OCI-LY7 (cell line): ENCODE measurements at regions not wholly inside any gene's neighbourhood (a gene's known extent, or its start where the extent isn't known, plus 50 kb on each side); places are given as distances from the start of the nearest gene placed in this dataset.

Experiments
- BruUV-seq: library from RNA; stranded (reverse); fragments of 400-500 nt; replicated peaks from 2 replicates; lab custom pipeline; 2021; lab: Mats Ljungman, UMichigan
- CTCF ChIA-PET: fragments of 300-600 bp; sonication (Branson Sonifier 250); formaldehyde crosslinking; loops from one replicate; lab custom pipeline; 2022; ENCODE audit warnings: antibody characterized with exemption; ENCODE audit not compliant: unreplicated experiment; lab: Charles Lee
- POLR2A ChIA-PET: fragments of 300-600 bp; sonication (Branson Sonifier 250); formaldehyde crosslinking; loops from one replicate; lab custom pipeline; 2022; ENCODE audit warnings: antibody characterized with exemption; lab: Charles Lee
- DNase-seq: peaks from one replicate; pipeline ENCODE4 v3.0.0-alpha.2; 2015; ENCODE audit warnings: low spot score
- H2AFZ ChIP-seq: fragments of 200-600 bp; sonication (generic), shearing (Covaris generic); 2 replicates; pipeline ENCODE4 v1.6.1; 2014; ENCODE audit warnings: mild to moderate bottlenecking, antibody characterized with exemption, low read length, moderate library complexity
- H3K27ac ChIP-seq: fragments of 200-600 bp; sonication (generic); 2 replicates; pipeline ENCODE4 v1.5.1; 2014; ENCODE audit warnings: mixed run types, low read depth, mild to moderate bottlenecking, moderate library complexity, low read length, inconsistent platforms; ENCODE audit not compliant: poor library complexity, severe bottlenecking
- H3K36me3 ChIP-seq: fragments of 200-600 bp; sonication (generic); 2 replicates; pipeline ENCODE4 v1.6.1; 2014; ENCODE audit warnings: mild to moderate bottlenecking, antibody characterized with exemption, low read length, moderate library complexity, mixed read lengths; ENCODE audit not compliant: insufficient read depth
- H3K4me1 ChIP-seq: fragments of 200-600 bp; sonication (generic); 2 replicates; pipeline ENCODE4 v1.5.1; 2014; ENCODE audit warnings: mild to moderate bottlenecking, low read length; ENCODE audit not compliant: insufficient read depth, poor library complexity, severe bottlenecking
- H3K4me2 ChIP-seq: fragments of 200-600 bp; sonication (generic); 2 replicates; pipeline ENCODE4 v1.6.1; 2014; ENCODE audit warnings: mild to moderate bottlenecking, low read length
- H3K4me3 ChIP-seq: fragments of 200-600 bp; sonication (generic); 2 replicates; pipeline ENCODE4 v1.5.1; 2014; ENCODE audit warnings: mild to moderate bottlenecking, low read depth, low read length; ENCODE audit not compliant: poor library complexity, severe bottlenecking
- H3K79me2 ChIP-seq: fragments of 200-600 bp; sonication (generic); 2 replicates; pipeline ENCODE4 v1.6.1; 2016; ENCODE audit warnings: low read depth, mild to moderate bottlenecking, low read length, moderate library complexity, mixed read lengths; ENCODE audit not compliant: insufficient read depth
- H3K9me2 ChIP-seq: fragments of 200-600 bp; sonication (generic); 2 replicates; pipeline ENCODE4 v1.6.1; 2016; ENCODE audit warnings: mild to moderate bottlenecking, low read length, mixed read lengths; ENCODE audit not compliant: insufficient read depth
- H3K9me3 ChIP-seq: fragments of 200-600 bp; sonication (generic); 2 replicates; pipeline ENCODE4 v1.6.1; 2014; ENCODE audit warnings: mild to moderate bottlenecking, mixed run types, low read length, mixed read lengths
- H4K20me1 ChIP-seq: fragments of 200-600 bp; sonication (generic); 2 replicates; pipeline ENCODE4 v1.6.1; 2014; ENCODE audit warnings: mild to moderate bottlenecking, antibody characterized with exemption, low read length, moderate library complexity, mixed read lengths; ENCODE audit not compliant: insufficient read depth
- CTCF ChIP-seq: fragments of 200-600 bp; sonication (generic); conservative IDR thresholded peaks from 2 replicates; pipeline ENCODE4 v1.5.1; 2014; ENCODE audit warnings: mild to moderate bottlenecking, antibody characterized with exemption, low read length, moderate library complexity, mixed read lengths
- EZH2phosphoT487 ChIP-seq: fragments of 200-600 bp; sonication (generic); IDR thresholded peaks from 2 replicates; pipeline ENCODE4 v1.6.1; 2018; ENCODE audit warnings: low read depth, borderline replicate concordance, mild to moderate bottlenecking, mixed run types, antibody characterized with exemption, low read length, moderate library complexity, mixed read lengths
- intact Hi-C: fragments of 100-400 bp; cut with micrococcal nuclease; formaldehyde crosslinking; loops from one replicate; pipeline ENCODE4 v1.10.0; 2022; ENCODE audit not compliant: unreplicated experiment

- Histone ChIP-seq H3K4me1 (no peaks in the 10 kb centered on the region), H3K9me3 (no peaks in the 10 kb centered on the region), H3K36me3 (no peaks in the 10 kb centered on the region), H3K4me3 (no peak overlapping the region), H3K9me2 (no peaks in the 10 kb centered on the region), H3K4me2 (no peak overlapping the region), H2AFZ (no peak overlapping the region), H3K79me2 (no peaks in the 10 kb centered on the region), H3K27ac (no peak overlapping the region), H4K20me1 (no peaks in the 10 kb centered on the region)
- no TSS peak for BruUV-seq
- intact Hi-C loops: no loop called here
- ChIA-PET CTCF (no interaction called here), POLR2A (no interaction called here)
- TF ChIP-seq EZH2phosphoT487 (no peak), CTCF (no peak)
- DNase-seq: no peak
These were observed 118.9 kb downstream of the RDH14 start for GRCh38 chr2:18441583-18441982.

GRCh38 chr2:18440777-18441176 is 119.7 kb downstream of the RDH14 start:
- Histone ChIP-seq H2AFZ (no peak overlapping the region), H3K9me3 (no peaks in the 10 kb centered on the region), H3K4me3 (no peak overlapping the region), H3K4me1 (no peaks in the 10 kb centered on the region), H3K9me2 (no peaks in the 10 kb centered on the region), H4K20me1 (no peaks in the 10 kb centered on the region), H3K4me2 (no peak overlapping the region), H3K79me2 (no peaks in the 10 kb centered on the region), H3K36me3 (no peaks in the 10 kb centered on the region), H3K27ac (no peak overlapping the region)
- CTCF ChIA-PET: no interaction called here
- BruUV-seq: no TSS peak
- POLR2A ChIA-PET: interaction anchor here (1.0 kb wide), 1 partner anchor 81 kb away, joined by 3 read pairs; no protein-coding TSS in a partner anchor
- intact Hi-C loops: no loop called here
- no peak for TF ChIP-seq EZH2phosphoT487
- no peak for TF ChIP-seq CTCF
- no peak for DNase-seq

- Histone ChIP-seq H3K4me1 (no peaks in the 10 kb centered on the region), H3K4me2 (no peak overlapping the region), H2AFZ (no peak overlapping the region), H3K79me2 (no peaks in the 10 kb centered on the region), H4K20me1 (no peaks in the 10 kb centered on the region), H3K36me3 (no peaks in the 10 kb centered on the region), H3K9me3 (no peaks in the 10 kb centered on the region), H3K9me2 (no peaks in the 10 kb centered on the region), H3K4me3 (no peak overlapping the region), H3K27ac (no peak overlapping the region)
- intact Hi-C loops: no loop called here
- no peak for DNase-seq
- TF ChIP-seq CTCF (no peak), EZH2phosphoT487 (no peak)
- ChIA-PET CTCF (no interaction called here), POLR2A (interaction anchor here (1.0 kb wide), 1 partner anchor 80 kb away, joined by 3 read pairs; no protein-coding TSS in a partner anchor)
- no TSS peak for BruUV-seq
These were observed 120.3 kb downstream of the RDH14 start for GRCh38 chr2:18440141-18440661.
